Sigmoid colon (tissue), 4 donors: ENCODE measurements at regions not wholly inside any gene's neighbourhood (a gene's known extent, or its start where the extent isn't known, plus 50 kb on each side); places are given as distances from the start of the nearest gene placed in this dataset.

Experiments used
- CTCF ChIP-seq, 4 experiments: fragments of 450-650 bp in 3 of 4; fragments of 200-600 bp in 1 of 4; IDR thresholded peaks; one replicate each; pipeline ENCODE4 v1.5.1; 2016 to 2019; ENCODE audit warnings: antibody characterized with exemption in 4 of 4, mild to moderate bottlenecking in 3 of 4, moderate library complexity in 2 of 4
- POLR2AphosphoS5 ChIP-seq, 4 donors: sonication (generic); formaldehyde crosslinking; IDR thresholded peaks; one replicate each; pipeline ENCODE4 v1.6.1; 2017; ENCODE audit warnings: antibody characterized with exemption in 4 of 4

GRCh38 chr2:18219676-18220075, 340.8 kb downstream of the RDH14 start:
- TF ChIP-seq CTCF (IDR thresholded peaks at IDR 0.05) (no peak), POLR2AphosphoS5 (IDR thresholded peaks at IDR 0.05) (no peak)
